DOHH2 (cell line): ENCODE measurements at regions not wholly inside any gene's neighbourhood (a gene's known extent, or its start where the extent isn't known, plus 50 kb on each side); places are given as distances from the start of the nearest gene placed in this dataset.

Experiments used
- H3F3A ChIP-seq: fragments of 200-600 bp; sonication (generic), shearing (Covaris generic); 2 replicates; pipeline ENCODE4 v1.6.0; 2016; ENCODE audit warnings: antibody characterized with exemption, mild to moderate bottlenecking; ENCODE audit not compliant: control insufficient read depth, insufficient read depth
- H3K27ac ChIP-seq: fragments of 200-600 bp; sonication (generic); 2 replicates; pipeline ENCODE4 v1.5.1; 2014; ENCODE audit warnings: low read depth, mild to moderate bottlenecking, low read length, moderate library complexity
- H3K27me3 ChIP-seq: fragments of 200-600 bp; sonication (generic); 2 replicates; pipeline ENCODE4 v1.6.1; 2014; ENCODE audit warnings: mild to moderate bottlenecking, low read length, mixed read lengths; ENCODE audit not compliant: control insufficient read depth
- H3K36me3 ChIP-seq: fragments of 200-600 bp; sonication (generic); 2 replicates; pipeline ENCODE4 v1.6.1; 2014; ENCODE audit warnings: mild to moderate bottlenecking, low read length, moderate library complexity, mixed read lengths; ENCODE audit not compliant: control insufficient read depth
- H3K4me1 ChIP-seq: fragments of 200-600 bp; sonication (generic); 2 replicates; pipeline ENCODE4 v1.6.1; 2014; ENCODE audit warnings: mild to moderate bottlenecking, low read length, mixed read lengths; ENCODE audit not compliant: control insufficient read depth
- H3K4me2 ChIP-seq: fragments of 200-600 bp; sonication (generic); 2 replicates; pipeline ENCODE4 v1.6.0; 2014; ENCODE audit warnings: mild to moderate bottlenecking, low read length, moderate library complexity
- H3K4me3 ChIP-seq: fragments of 200-600 bp; sonication (generic); 2 replicates; pipeline ENCODE4 v1.5.1; 2014; ENCODE audit warnings: mild to moderate bottlenecking, low read length, mixed read lengths
- H3K79me2 ChIP-seq: fragments of 200-600 bp; sonication (generic); 2 replicates; pipeline ENCODE4 v1.6.1; 2014; ENCODE audit warnings: mild to moderate bottlenecking, low read length, mixed read lengths; ENCODE audit not compliant: control insufficient read depth
- H3K9me2 ChIP-seq: fragments of 200-600 bp; sonication (generic); replicated peaks from 2 replicates; pipeline ENCODE4 v1.6.1; 2014; ENCODE audit warnings: mild to moderate bottlenecking, low read length, mixed read lengths; ENCODE audit not compliant: control insufficient read depth
- H3K9me3 ChIP-seq: fragments of 200-600 bp; sonication (generic); 2 replicates; pipeline ENCODE4 v1.6.1; 2014; ENCODE audit warnings: antibody characterized with exemption, low read length, mixed read lengths; ENCODE audit not compliant: control insufficient read depth, insufficient read depth
- H4K20me1 ChIP-seq: fragments of 200-600 bp; sonication (generic); 2 replicates; pipeline ENCODE4 v1.6.0; 2014; ENCODE audit warnings: low read depth, mild to moderate bottlenecking, antibody characterized with exemption, low read length, moderate library complexity; ENCODE audit not compliant: control insufficient read depth, insufficient read depth
- CTCF ChIP-seq: fragments of 200-600 bp; sonication (generic); IDR thresholded peaks from one replicate; pipeline ENCODE4 v1.5.1; 2014; ENCODE audit warnings: antibody characterized with exemption, mild to moderate bottlenecking, low read depth, low read length; ENCODE audit not compliant: poor library complexity, severe bottlenecking
- EZH2phosphoT487 ChIP-seq: fragments of 200-600 bp; sonication (generic); IDR thresholded peaks from 2 replicates; pipeline ENCODE4 v1.6.1; 2017; ENCODE audit warnings: borderline replicate concordance, mild to moderate bottlenecking, antibody characterized with exemption, low read length, moderate library complexity, mixed read lengths

GRCh38 chr20:22752324-22752723 is 168.0 kb upstream of the FOXA2 start:
- no peak for TF ChIP-seq EZH2phosphoT487
- no peak for TF ChIP-seq CTCF
- Histone ChIP-seq H4K20me1 (no peaks in the 10 kb centered on the region), H3K9me3 (no peaks in the 10 kb centered on the region), H3K27me3 (no peaks in the 10 kb centered on the region), H3K36me3 (no peaks in the 10 kb centered on the region), H3F3A (no peaks in the 10 kb centered on the region), H3K4me3 (no peak overlapping the region), H3K79me2 (no peaks in the 10 kb centered on the region), H3K4me2 (no peak overlapping the region), H3K9me2 (no peaks in the 10 kb centered on the region), H3K27ac (no peak overlapping the region), H3K4me1 (no peaks in the 10 kb centered on the region)

GRCh38 chr20:22757424-22758183 is 173.2 kb upstream of the FOXA2 start:
- Histone ChIP-seq H3K79me2 (no peaks in the 10 kb centered on the region), H4K20me1 (no peaks in the 10 kb centered on the region), H3K9me3 (no peaks in the 10 kb centered on the region), H3K36me3 (no peaks in the 10 kb centered on the region), H3F3A (no peaks in the 10 kb centered on the region), H3K4me2 (no peak overlapping the region), H3K4me1 (no peaks in the 10 kb centered on the region), H3K9me2 (no peaks in the 10 kb centered on the region), H3K27ac (no peak overlapping the region), H3K27me3 (no peaks in the 10 kb centered on the region), H3K4me3 (no peak overlapping the region)
- TF ChIP-seq EZH2phosphoT487: no peak
- TF ChIP-seq CTCF: no peak

GRCh38 chr20:22758815-22759214 is 174.4 kb upstream of the FOXA2 start:
- Histone ChIP-seq H3K4me1 (no peaks in the 10 kb centered on the region), H3K4me3 (no peak overlapping the region), H3K27me3 (no peaks in the 10 kb centered on the region), H3K36me3 (no peaks in the 10 kb centered on the region), H3K4me2 (no peak overlapping the region), H3K27ac (no peak overlapping the region), H3K9me2 (no peaks in the 10 kb centered on the region), H3K79me2 (no peaks in the 10 kb centered on the region), H3K9me3 (no peaks in the 10 kb centered on the region), H3F3A (no peaks in the 10 kb centered on the region), H4K20me1 (no peaks in the 10 kb centered on the region)
- TF ChIP-seq EZH2phosphoT487: no peak
- TF ChIP-seq CTCF: no peak
